ENCODE measurements at regions not wholly inside any gene's neighbourhood (a gene's known extent, or its start where the extent isn't known, plus 50 kb on each side); places are given as distances from the start of the nearest gene placed in this dataset.

GRCh38 chr4:131447883-131448282, 1701.2 kb upstream of the PCDH10 start:
- no peak for TF ChIP-seq EZH2 (IDR thresholded peaks at IDR 0.05; ENCODE audit: insufficient read depth, poor library complexity, severe bottlenecking)
- TF ChIP-seq EZH2phosphoT487 (IDR thresholded peaks at IDR 0.05; ENCODE audit: insufficient read depth, low read depth) = no peak

All from GM23248 (cell line).